GM18511 (cell line): ENCODE measurements at regions not wholly inside any gene's neighbourhood (a gene's known extent, or its start where the extent isn't known, plus 50 kb on each side); places are given as distances from the start of the nearest gene placed in this dataset.
"Not testable (repeated sequence)": the region's sequence is repeated elsewhere in the genome, so short reads cannot be mapped to it uniquely, and the experiment has no call there.

Source experiments
- ATAC-seq: cut with Tn5 transposase; IDR thresholded peaks from one replicate; pipeline ENCODE4 v1.9.1; 2021; ENCODE audit warnings: mild to moderate bottlenecking, moderate library complexity; ENCODE audit not compliant: unreplicated experiment

DNA sequence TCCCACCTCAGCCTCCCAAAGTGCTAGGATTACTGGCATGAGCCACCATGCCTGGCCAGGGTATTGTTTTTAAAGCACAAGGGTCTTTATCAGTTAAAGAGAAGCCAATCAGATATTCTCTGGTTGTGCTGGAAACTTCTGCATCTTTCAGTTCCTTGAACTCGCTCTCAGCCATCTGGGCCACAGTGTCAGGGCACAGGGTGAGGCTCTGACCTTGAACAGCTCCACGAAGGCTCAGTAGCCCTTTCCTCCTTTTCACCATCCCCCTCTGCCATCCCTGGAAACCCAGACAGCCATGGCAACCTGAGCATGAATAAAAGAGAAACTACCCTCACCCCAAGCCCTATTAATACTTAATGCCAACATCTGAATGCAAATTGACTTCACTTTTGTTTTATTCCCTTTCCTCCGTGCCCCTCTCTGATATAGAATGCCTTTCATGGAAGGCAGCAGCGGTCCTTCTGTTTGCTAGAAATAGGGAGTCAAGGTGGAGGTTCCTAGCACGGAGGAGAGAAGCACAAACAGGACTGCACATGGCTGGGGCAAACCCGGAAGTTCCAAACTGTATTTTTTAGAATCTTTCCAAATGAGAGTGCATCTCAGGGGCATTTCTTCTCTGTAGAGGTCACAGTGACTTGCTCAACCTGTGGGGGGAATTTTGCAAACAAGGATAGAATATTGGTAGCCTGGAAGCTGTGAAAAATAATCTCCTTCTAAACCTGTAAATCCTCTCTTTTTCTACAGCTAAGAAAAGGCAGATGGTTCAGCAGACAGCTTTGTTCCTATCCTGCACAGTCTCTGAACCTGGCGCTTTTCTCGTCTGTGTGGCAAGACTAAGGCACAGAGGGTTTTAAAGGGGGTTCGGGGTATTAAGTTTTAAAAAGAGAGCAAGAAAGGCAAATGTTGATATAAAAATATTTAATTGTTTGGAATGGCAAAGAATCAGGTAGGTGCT lies 176.4 kb upstream of the RREB1 start:
- ATAC-seq: no peak

DNA sequence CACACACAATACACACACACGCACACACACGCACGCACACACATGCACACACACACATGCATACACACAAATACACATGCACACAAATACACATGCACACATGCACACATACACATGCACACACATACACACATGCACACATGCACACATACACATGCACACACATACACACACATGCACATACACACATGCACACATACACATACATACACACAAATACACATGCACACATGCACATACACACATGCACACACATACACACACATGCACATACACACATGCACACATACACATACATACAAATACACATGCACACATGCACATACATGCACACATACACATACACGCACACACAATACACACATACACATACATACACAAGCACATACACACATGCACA lies 175.4 kb upstream of the RREB1 start:
- ATAC-seq: no peak

DNA sequence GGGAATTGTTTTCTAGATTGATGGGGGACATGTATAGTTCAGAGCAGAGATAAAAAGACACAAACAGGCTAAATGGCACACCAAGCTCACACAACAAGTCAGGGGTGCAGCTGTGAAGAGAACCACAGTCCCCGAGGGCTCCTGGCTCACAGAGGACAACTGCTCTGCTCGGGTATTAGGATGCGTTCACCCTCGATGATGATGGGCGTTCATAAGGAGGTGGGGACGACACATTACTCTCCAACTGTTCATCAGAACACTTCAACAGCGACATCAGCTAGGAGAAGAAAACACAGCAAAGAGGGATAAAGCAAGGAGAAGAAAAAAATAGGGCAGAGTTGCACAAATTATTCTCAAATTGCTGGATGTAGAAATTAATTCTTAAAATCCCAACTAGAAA lies 174.8 kb upstream of the RREB1 start:
- no peak for ATAC-seq

DNA sequence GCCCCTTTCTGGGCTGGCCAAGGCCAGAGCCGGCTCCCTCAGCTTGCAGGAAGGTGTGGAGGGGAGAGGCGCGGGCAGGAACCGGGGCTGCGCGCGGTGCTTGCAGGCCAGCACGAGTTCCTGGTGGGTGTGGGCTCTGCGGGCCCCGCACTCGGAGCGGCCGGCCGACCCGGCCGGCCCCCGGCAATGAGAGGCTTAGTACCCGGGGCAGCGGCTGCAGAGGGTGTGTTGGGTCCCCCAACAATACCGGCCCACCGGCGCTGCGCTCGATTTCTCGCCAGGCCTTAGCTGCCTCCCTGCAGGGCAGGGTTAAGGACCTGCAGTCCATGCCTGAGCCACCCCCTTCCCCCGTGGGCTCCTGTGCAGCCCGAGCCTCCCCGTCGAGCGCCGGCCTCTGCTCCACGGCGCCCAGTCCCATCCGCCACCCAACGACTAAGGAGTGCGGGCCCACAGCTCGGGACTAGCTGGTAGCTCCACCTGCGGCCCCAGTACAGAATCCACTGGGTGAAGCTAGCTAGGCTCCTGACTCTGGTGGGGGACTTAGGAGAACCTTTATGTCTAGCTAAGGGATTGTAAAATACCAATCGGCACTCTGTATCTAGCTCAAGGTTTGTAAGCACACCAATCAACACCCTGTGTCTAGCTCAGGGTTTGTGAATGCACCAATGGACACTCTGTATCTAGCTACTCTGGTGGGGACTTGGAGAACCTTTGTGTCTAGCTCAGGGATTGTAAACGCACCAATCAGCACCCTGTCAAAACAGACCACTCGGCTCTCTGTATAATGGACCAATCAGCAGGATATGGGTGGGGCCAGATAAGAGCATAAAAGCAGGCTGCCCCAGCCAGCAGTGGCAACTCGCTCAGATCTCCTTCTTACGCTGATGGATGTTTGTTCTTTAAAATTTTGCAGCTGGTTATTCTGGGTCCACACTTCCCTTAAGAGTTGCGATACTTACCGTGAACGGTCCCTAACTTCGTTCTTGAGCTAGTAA lies 167.4 kb upstream of the RREB1 start:
- ATAC-seq: no peak

DNA sequence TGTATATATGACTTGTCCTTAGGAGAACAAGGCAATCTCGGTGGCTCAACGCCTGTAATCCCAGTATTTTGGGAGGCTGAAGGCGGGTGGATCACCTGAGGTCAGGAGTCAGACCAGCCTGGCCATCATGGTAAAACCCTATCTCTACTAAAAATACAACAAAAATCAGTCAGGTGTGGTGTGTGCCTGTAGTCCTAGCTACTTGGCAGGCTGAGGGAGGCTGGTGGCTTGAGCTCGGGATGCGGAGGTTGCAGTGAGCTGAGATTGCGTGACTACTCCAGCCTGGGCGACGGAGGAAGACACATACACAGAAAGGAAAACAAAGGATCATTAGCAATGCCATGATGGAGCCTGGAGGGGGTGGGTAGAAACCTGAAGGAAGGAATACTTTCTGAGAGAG lies 166.6 kb upstream of the RREB1 start:
- no peak for ATAC-seq

DNA sequence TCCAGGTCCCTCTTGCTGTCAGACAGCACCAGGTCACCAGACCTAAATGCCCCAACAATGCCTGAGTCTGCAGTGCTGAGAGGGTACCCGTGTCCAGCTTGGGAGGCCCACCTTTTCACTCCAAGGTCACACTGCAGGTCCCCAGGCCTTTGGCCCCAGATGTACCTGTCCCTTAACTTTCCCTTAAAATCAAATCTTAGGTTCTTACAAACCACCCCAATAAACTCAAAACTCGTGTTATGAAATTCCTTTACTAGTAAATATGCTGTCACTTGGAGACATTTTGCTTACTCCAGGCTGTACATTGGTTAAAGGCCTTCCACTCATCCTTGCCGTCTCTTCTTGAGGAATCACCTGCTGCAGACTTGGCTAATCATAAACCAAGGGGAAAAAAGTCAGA lies 165.7 kb upstream of the RREB1 start:
- ATAC-seq: no peak

DNA sequence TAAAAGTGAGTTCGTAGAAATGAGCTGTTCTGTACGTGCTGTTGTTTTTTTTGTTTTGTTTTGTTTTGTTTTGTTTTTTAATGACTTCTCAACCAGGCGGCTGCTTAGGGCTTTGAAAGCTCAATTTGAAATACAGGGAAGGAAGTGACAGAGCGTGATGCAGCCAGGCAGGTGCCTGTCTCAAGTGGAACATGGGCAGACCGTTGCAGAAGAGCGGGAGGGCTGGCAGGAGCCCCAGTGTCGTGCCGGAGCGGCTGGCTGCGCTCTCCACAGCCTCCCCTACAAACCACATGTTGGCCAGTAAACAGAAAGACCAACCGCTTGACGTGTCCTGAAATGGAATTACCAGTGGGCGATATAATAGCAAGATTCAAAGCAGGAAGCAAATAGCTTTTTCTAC lies 164.9 kb upstream of the RREB1 start:
- ATAC-seq: peak; percentile 93

DNA sequence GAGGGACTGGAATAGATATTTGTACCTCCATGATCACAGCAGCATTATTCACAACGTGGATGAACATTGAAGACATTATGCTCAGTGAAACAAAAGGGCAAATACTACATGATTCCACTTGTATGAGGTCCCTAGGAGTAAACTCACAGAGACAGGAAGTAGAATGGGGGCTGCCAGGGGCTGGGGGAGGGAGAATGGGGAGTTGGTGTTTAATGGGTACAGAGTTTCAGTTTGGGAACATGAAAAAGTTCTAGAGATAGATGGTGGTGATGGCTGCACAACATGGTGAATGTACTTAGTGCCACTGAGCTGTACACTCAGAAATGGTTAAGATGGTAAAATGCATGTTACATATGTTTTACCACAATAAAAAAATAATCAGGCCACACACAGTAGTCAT lies 164.3 kb upstream of the RREB1 start:
- ATAC-seq: peak; percentile 6

DNA sequence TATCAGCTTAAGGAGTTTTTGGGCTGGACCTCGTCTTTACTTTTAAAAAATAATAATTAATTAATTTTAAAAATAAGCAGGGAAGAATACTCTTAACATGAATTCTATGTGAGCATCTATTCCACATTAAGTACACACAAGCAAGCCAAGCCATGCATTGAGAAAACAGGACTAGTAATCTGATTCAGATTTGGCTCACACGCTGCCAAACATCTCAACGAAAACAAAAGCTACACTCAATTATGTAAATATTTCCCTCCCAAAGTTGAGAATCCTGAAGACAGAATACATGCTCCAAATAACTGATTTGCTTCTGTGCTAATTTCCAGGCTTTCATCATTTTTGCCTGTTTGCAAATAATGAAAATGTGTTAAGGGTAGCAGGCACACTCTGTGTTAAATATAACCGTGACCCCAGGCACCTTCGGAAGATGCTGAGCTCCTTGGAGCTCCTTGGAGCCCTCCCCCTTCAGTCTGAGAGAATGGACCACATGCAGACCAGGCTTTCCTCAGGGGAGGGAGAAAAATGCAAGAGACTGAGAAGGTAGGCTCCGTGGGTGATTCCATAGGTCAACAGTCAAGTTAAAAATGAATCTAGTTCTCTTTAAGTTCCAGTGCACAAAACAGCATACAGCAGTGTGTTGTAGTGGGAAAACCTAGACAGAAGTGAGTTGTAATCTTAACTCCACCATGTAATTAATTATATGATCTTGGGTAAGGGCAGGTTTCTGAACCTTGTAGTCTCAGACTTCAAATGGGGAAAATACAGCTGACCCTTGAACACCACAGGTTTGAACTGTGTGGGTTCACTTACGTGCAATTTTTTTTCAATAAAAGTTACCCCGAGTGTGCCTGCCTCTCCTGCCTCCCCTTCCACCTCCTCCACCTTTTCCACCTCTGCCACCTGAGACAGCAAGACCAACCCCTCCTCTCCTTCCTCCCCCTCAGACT lies 161.3 kb upstream of the RREB1 start:
- no peak for ATAC-seq

DNA sequence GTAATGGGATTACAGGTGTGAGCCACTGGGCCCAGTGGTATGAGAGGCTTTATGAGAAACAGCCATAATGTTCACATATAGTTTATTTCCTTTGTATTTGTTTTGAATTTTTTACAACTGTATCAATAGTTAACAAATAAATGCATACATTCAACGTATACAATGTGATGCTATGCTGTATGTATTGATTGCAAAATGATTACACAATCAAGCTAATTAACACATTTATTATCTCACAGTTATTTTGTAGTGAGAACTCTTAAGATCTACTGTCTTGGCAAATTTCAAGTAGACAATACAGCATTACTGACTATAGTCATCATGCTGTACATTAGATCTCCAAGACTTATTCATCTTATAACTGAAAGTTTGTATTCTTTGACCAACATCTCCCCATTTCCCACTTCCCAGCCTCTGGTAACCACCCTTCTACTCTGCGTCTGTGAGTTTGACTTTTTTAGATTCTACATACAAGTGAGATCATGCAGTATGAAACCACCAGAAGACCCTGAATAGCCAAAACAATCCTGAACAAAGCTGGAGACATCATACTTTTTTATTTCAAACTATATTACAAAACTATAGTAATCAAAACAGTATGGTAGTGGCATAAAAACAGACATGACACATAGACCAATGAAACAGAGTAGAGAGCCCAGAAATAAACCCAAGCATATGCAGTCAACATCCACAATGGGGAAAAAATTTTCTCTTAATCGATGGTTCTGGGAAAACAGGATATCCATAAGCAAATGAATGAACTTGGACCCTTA lies 157.2 kb upstream of the RREB1 start:
- no peak for ATAC-seq

DNA sequence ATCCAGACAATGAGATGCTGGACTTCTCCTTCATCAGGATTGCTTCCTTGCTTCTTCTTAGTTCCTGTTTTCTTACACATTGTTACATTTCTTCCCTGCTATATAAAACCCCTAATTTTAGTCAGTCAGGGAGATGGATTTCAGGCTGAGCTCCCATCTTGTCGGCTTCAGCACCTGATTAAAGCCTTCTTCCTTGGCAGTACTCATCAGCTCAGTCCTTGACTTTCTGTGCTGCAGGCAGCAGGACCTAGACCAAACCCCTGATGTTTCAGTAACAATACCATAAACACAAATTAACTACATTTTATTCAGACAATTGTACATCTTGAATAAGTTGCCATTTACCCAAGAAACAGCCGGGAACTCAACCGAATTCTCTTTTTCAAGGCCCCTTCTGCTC lies 156.4 kb upstream of the RREB1 start:
- no peak for ATAC-seq

DNA sequence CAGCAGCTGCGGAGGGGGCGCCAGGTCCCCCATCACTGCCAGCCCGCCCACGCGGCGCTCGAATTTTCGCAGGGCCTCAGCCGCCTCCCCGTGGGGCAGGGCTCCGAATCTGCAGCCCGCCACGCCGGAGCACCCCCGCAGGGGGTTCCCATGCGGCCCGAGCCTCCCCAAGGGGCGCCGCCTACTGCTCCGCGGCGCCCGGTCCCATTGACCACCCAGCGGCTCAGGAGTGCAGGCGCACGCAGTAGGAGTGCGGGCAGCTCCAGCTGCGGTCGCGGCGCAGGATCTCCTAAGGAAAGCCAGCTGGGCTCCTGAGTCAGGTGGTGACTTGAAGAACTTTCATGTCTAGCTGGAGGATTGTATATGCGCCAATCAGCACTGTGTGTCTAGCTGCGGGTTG lies 155.3 kb upstream of the RREB1 start:
- no peak for ATAC-seq

DNA sequence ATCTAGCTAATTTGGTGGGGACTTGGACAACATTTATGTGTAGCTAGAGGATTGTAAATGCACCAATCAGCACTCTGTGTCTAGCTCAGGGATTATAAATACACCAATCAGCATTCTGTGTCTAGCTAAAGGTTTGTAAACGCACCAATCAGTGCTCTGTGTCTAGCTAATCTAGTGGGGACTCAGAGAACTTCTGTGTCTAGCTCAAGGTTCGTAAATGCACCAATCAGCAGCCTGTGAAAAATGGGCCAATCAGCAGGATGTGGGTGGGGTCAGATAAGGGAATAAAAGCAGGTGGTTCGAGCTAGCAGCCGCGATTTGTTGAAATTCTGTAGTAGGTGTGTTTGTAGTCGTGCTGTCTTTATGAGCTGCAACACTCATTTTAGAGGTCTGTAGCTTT lies 154.8 kb upstream of the RREB1 start:
- not testable (repeated sequence) for ATAC-seq

DNA sequence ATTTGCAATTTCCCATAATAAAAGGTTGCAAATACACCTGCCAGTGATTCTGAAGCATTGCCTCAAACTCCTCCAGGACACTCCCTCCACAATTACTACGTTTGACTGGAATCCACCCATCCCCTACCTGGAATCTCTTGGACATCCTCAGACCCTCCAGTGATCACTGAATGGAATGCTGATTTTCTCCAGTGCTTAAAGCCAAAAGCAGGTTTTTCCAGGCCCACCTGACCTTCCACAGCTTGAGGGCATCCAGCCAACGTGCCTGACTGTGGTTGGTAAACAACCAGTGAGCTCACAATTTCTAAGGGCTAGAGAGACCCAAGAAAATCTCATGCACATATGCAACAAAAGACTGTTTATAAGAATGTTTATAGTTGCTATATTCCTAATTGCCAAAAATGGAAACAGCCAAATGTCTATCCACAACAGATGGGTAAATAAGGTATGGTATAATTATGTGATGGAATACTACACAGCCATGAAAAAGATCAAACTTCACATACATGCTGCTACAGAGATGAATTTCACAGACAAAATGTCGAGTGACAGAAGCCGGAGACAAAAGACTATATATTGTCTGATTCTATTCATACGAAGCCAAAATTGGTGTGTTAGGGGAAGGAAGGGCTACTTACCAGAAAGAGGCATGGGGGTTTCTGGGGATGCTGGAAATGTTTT lies 147.1 kb upstream of the RREB1 start:
- ATAC-seq: no peak

DNA sequence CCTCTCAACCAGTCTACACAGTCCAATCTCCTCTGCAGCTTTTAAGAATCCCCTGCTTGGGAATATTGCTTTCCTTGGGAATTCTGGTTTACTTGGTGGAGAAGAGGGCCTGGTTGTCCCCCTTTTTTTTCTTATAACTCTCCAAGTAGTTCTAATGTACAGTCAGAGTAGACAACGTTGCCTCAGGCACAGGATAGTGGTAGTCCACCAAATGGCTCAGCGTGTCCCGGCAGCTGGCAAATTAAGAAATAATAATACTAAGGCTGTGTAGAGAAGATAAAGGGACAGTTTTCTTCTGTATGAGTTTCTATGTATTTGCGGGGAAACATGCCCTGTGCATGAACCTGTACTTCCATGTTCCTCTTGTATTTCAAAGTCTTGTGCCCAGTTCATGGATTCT lies 145.7 kb upstream of the RREB1 start:
- ATAC-seq: no peak

DNA sequence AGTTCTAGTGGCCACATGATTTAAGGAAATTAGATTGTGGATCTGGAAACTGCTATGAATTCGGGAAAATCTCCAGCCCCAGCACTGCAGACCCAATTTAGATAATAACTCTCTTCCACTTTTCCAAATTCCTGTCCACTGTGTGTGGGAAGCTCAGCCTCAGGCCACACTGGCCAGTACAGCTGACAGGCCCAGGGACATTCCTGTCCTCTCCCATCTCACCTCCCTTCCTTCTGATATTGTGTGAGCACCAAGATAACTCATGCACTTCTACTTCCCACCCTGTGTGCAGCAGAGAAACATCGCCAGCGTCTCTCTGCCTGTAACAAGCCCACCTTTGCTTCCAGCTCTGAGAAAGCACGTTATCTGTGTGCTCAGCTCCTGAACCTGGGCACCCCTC lies 145.1 kb upstream of the RREB1 start:
- no peak for ATAC-seq

DNA sequence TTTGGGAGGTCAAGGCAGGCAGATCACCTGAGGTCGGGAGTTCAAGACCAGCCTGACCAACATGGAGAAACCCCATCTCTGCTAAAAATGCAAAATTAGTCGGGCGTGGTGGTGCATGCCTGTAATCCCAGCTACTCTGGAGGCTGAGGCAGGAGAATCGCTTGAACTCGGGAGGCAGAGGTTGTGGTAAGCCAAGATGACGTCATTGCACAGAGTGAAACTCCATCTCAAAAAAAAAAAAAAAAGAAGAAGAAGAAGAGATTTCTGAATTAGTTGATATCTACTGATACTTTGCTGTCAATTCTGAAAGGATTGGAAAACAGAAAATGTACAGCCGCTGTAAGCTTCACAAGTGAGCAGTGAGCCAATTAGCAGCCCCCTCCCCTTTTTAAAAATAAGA lies 144.4 kb upstream of the RREB1 start:
- not testable (repeated sequence) for ATAC-seq

DNA sequence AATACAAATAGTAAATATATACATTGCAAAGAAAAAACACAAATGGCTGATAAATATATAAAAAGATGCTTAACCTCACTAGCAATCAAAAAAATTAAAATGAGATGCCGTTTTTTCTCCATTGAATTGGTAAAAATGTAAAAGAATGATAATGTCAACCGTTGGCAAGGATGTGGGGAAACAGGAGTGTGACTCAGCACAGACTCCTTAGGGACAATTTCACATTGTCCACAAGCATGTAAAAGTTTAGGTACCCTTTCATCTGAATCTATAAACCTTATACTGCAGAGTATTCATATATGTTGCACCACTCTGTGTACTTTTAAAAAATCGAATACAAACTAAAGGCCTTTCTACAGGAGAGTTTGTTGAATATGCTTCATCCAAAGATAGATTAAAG lies 143.1 kb upstream of the RREB1 start:
- ATAC-seq: no peak

DNA sequence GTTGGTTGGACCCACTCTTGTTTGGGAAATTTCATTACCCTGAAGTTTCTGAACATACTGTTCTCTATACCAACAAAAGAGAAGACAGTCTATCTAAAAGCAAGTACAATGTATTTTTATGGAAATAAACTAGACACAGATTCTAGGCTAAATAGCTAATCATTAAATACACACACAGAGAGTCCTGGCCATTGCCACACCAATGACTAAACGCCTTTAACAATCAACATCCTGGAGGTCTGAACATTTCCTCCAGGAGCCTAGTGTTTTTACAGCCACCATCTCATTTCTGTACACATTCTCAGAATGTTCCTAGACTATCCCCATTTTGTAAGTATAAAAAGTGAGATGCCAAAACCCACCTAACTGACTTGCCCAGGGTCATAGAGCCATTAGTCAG lies 141.6 kb upstream of the RREB1 start:
- ATAC-seq: no peak
